HepG2 (cell line): ENCODE measurements at regions not wholly inside any gene's neighbourhood (a gene's known extent, or its start where the extent isn't known, plus 50 kb on each side); places are given as distances from the start of the nearest gene placed in this dataset.

Source experiments
- ATAC-seq: fragments of 200-7000 bp; cut with Tn5 transposase; 3 replicates; pipeline ENCODE4 v1.9.1; 2020; ENCODE audit warnings: mild to moderate bottlenecking, moderate library complexity
- BruUV-seq: library from RNA; stranded (reverse); fragments of 400-500 nt; replicated peaks from 2 replicates; lab custom pipeline; 2021; lab: Mats Ljungman, UMichigan
- CTCF ChIA-PET: fragments of 300-600 bp; formaldehyde crosslinking; extraction: SDS; loops from one replicate; lab custom pipeline; 2021; ENCODE audit warnings: low total read pairs, inconsistent platforms, low intra/inter-chr PET ratio; lab: Yijun Ruan, JAX
- POLR2A ChIA-PET: fragments of 350-600 bp; sonication (Branson Sonifier 250); formaldehyde crosslinking; loops from one replicate; lab custom pipeline; 2020; ENCODE audit warnings: antibody characterized with exemption, inconsistent platforms; lab: Yijun Ruan, JAX
- DNase-seq: peaks from one replicate; pipeline ENCODE4 v3.0.0-alpha.2; 2015; ENCODE audit warnings: low spot score
- FAIRE-seq: peaks from 3 replicates; lab custom pipeline; 2011; peaks lifted over from hg19 to GRCh38; lab: Jason Lieb, UNC
- H2AFZ ChIP-seq: one replicate; pipeline ENCODE4 v1.6.1; 2011; ENCODE audit warnings: low read length, inconsistent platforms
- H3K27ac ChIP-seq: fragments of 300-600 bp; 3 replicates; pipeline ENCODE4 v1.8.0; 2011; ENCODE audit warnings: mixed run types, mild to moderate bottlenecking, mixed read lengths, low read length, inconsistent platforms; ENCODE audit not compliant: insufficient read depth; ENCODE audit errors: extremely low read length
- H3K27me3 ChIP-seq, 2 experiments: fragments of 200-600 bp in 1 of 2; 2 replicates in 1 of 2; 3 replicates in 1 of 2; pipeline versions ENCODE4 v1.6.0 to v1.8.0; 2011; ENCODE audit warnings: low read length in 2 of 2, mild to moderate bottlenecking in 2 of 2, moderate library complexity in 2 of 2, inconsistent platforms in 1 of 2; ENCODE audit not compliant: insufficient read depth in 2 of 2, control insufficient read depth in 1 of 2
- H3K36me3 ChIP-seq, 2 experiments: fragments of 200-600 bp in 1 of 2; replicated peaks in 1 of 2; 2 replicates in 1 of 2; 3 replicates in 1 of 2; pipeline versions ENCODE4 v1.5.1 to v1.8.0; 2011; ENCODE audit warnings: low read length in 2 of 2, inconsistent platforms in 1 of 2; ENCODE audit not compliant: insufficient read depth in 2 of 2, control insufficient read depth in 1 of 2
- H3K4me1 ChIP-seq: 2 replicates; pipeline ENCODE4 v1.5.1; 2012; ENCODE audit warnings: low read length, inconsistent platforms; ENCODE audit not compliant: insufficient read depth
- H3K4me2 ChIP-seq: 2 replicates; pipeline ENCODE4 v1.6.0; 2011; ENCODE audit warnings: low read depth, low read length, inconsistent platforms
- H3K4me3 ChIP-seq, 3 experiments: fragments of 200-600 bp in 1 of 3; sonication (generic), shearing (Covaris generic) in 1 of 3; replicated peaks in 1 of 3; 2 replicates each; pipeline ENCODE4 v1.5.1; 2011 to 2016; ENCODE audit warnings: low read length in 3 of 3, inconsistent platforms in 2 of 3, low read depth in 2 of 3, mild to moderate bottlenecking in 2 of 3, control low read depth in 1 of 3, mixed read lengths in 1 of 3; ENCODE audit not compliant: insufficient read depth in 1 of 3
- H3K79me2 ChIP-seq: one replicate; pipeline ENCODE4 v1.6.1; 2011; ENCODE audit warnings: low read length, inconsistent platforms; ENCODE audit not compliant: insufficient read depth
- H3K9ac ChIP-seq: 2 replicates; pipeline ENCODE4 v1.6.0; 2011; ENCODE audit warnings: mild to moderate bottlenecking, low read depth, low read length, inconsistent platforms; ENCODE audit not compliant: insufficient read depth
- H3K9me3 ChIP-seq: 2 replicates; pipeline ENCODE4 v1.5.1; 2012; ENCODE audit warnings: mild to moderate bottlenecking, low read length
- H4K20me1 ChIP-seq: 2 replicates; pipeline ENCODE4 v1.6.0; 2011; ENCODE audit warnings: inconsistent platforms, mild to moderate bottlenecking, low read length, moderate library complexity; ENCODE audit not compliant: insufficient read depth
- DNMT3B ChIP-seq: conservative IDR thresholded peaks from 2 replicates; pipeline ENCODE4 v1.6.1; 2016; ENCODE audit warnings: missing biosample characterization, control low read depth
- HCFC1 ChIP-seq: fragments of 150-350 bp; IDR thresholded peaks from 2 replicates; pipeline ENCODE4 v1.6.1; 2014; ENCODE audit warnings: low read depth, low read length
- KDM1A ChIP-seq: IDR thresholded peaks from 2 replicates; pipeline ENCODE4 v1.6.1; 2016; ENCODE audit warnings: missing compliant biosample characterization
- RCOR2 ChIP-seq: IDR thresholded peaks from 2 replicates; pipeline ENCODE4 v1.6.1; 2016; ENCODE audit warnings: missing biosample characterization, missing genetic modification reagents
- RFX5 ChIP-seq: IDR thresholded peaks from 2 replicates; pipeline ENCODE4 v1.6.1; 2011; ENCODE audit warnings: low read depth, low read length, improper control_type of control experiment
- SIX4 ChIP-seq: sonication (generic); formaldehyde crosslinking; IDR thresholded peaks from 2 replicates; pipeline ENCODE4 v1.4.0; 2020; ENCODE audit warnings: missing genetic modification reagents
- SRY ChIP-seq: sonication (generic); formaldehyde crosslinking; IDR thresholded peaks from 2 replicates; pipeline ENCODE4 v1.8.0; 2022; ENCODE audit warnings: mild to moderate bottlenecking, missing genetic modification reagents
- STAT5B ChIP-seq: sonication (generic); formaldehyde crosslinking; IDR thresholded peaks from 2 replicates; pipeline ENCODE4 v1.4.0; 2020; ENCODE audit warnings: missing genetic modification reagents
- THAP11 ChIP-seq: IDR thresholded peaks from 2 replicates; pipeline ENCODE4 v1.6.1; 2016; ENCODE audit warnings: missing biosample characterization, missing genetic modification reagents
- ZNF703 ChIP-seq: sonication (generic); formaldehyde crosslinking; IDR thresholded peaks from 2 replicates; pipeline ENCODE4 v1.5.1; 2020; ENCODE audit warnings: missing genetic modification reagents, mild to moderate bottlenecking, moderate library complexity, borderline replicate concordance
- ZNF816 ChIP-seq: sonication (generic); formaldehyde crosslinking; IDR thresholded peaks from 2 replicates; pipeline ENCODE4 v1.8.0; 2022; ENCODE audit warnings: missing genetic modification reagents, mild to moderate bottlenecking, borderline replicate concordance
- ZNF841 ChIP-seq: sonication (generic); formaldehyde crosslinking; IDR thresholded peaks from 2 replicates; pipeline ENCODE4 v1.8.1; 2023; ENCODE audit warnings: missing genetic modification reagents, borderline replicate concordance
- ZSCAN31 ChIP-seq: sonication (generic); formaldehyde crosslinking; IDR thresholded peaks from 2 replicates; pipeline ENCODE4 v1.5.0; 2020; ENCODE audit warnings: low read depth, mild to moderate bottlenecking, missing genetic modification reagents
- ZZZ3 ChIP-seq: sonication (generic); formaldehyde crosslinking; IDR thresholded peaks from 2 replicates; pipeline ENCODE4 v1.4.0; 2020; ENCODE audit warnings: missing genetic modification reagents, mild to moderate bottlenecking, borderline replicate concordance
- WGBS: methylation state at CpG from one replicate; pipeline ENCODE4 v1.1.6; 2017; ENCODE audit warnings: low lambda C conversion rate; 5-methylcytosine and 5-hydroxymethylcytosine counted together
- in situ Hi-C: cut with HindIII; loops from 2 replicates; pipeline ENCODE4 v1.10.0; 2017; ENCODE audit warnings: low pct_unique_long_range_greater_than_20kb; ENCODE audit not compliant: extremely low pct_ligation_motif_present
- intact Hi-C: fragments of 100-400 bp; cut with micrococcal nuclease; formaldehyde crosslinking; loops from one replicate; pipeline ENCODE4 v1.10.0; 2022; ENCODE audit not compliant: unreplicated experiment
- TF ChIP-seq, protein P1 (sequence below): sonication (generic); formaldehyde crosslinking; IDR thresholded peaks from 2 replicates; pipeline ENCODE4 v1.8.0; 2022; ENCODE audit warnings: low read depth, missing genetic modification reagents
- TF ChIP-seq, protein P2 (sequence below): sonication (generic); formaldehyde crosslinking; IDR thresholded peaks from 2 replicates; pipeline ENCODE4 v1.8.0; 2022; ENCODE audit warnings: mild to moderate bottlenecking, missing genetic modification reagents

DNA sequence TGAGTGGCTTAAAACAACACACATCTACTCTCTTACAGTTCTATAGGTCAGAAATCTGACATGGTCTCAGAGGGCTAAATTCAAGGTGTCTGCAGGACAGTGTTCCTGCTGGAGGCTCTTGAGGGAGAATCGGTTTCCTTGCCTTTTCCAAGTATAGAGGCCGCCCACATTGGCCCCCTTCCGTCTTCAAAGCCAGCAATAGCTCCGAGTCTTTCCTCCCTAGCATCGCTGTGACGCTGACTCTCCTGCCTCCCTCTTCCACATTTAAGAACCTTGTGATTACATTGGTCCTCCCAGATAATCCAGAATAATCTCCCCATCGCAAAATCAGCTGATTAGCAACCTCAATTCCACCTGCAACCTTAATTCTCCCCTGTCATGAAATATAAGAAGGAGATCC lies 81.3 kb upstream of the IER5L start:
- Histone ChIP-seq H3K36me3 (no peaks in the 10 kb centered on the region), H3K79me2 (no peaks in the 10 kb centered on the region), H3K27ac (no peak overlapping the region), H3K4me2 (no peak overlapping the region), H3K4me3 (no peak overlapping the region), H2AFZ (no peak overlapping the region), H3K9me3 (no peaks in the 10 kb centered on the region), H3K9ac (no peak overlapping the region), H3K27me3 (peaks cover 3 to 80% of the 10 kb centered on the region in 2 experiments; a peak in 4 of 5 replicates), H4K20me1 (no peaks in the 10 kb centered on the region), H3K4me1 (peaks cover 3% of the 10 kb centered on the region)
- ATAC-seq (no peak), FAIRE-seq (no peak), DNase-seq (no peak)
- BruUV-seq, result no TSS peak
- intact Hi-C loops, result loop anchor here (10.0 kb wide), 1 partner anchor 85 kb away; no protein-coding TSS in a partner anchor
- POLR2A ChIA-PET, result no interaction called here
- no peak for TF ChIP-seq KDM1A (CRISPR knock-in tag)
- no peak for TF ChIP-seq DNMT3B
- no peak for TF ChIP-seq SRY
- no peak for TF ChIP-seq RFX5
- no peak for TF ChIP-seq HCFC1
- TF ChIP-seq, protein P1, sequence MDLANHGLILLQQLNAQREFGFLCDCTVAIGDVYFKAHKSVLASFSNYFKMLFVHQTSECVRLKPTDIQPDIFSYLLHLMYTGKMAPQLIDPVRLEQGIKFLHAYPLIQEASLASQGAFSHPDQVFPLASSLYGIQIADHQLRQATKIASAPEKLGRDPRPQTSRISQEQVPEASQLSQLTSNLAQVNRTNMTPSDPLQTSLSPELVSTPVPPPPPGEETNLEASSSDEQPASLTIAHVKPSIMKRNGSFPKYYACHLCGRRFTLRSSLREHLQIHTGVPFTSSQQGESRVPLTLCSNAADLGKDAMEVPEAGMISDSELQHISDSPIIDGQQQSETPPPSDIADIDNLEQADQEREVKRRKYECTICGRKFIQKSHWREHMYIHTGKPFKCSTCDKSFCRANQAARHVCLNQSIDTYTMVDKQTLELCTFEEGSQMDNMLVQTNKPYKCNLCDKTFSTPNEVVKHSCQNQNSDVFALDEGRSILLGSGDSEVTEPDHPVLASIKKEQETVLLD (CRISPR knock-in tag), result no peak
- TF ChIP-seq RCOR2 (CRISPR knock-in tag), result no peak
- no peak for TF ChIP-seq ZNF703 (CRISPR knock-in tag)
- TF ChIP-seq, protein P2, sequence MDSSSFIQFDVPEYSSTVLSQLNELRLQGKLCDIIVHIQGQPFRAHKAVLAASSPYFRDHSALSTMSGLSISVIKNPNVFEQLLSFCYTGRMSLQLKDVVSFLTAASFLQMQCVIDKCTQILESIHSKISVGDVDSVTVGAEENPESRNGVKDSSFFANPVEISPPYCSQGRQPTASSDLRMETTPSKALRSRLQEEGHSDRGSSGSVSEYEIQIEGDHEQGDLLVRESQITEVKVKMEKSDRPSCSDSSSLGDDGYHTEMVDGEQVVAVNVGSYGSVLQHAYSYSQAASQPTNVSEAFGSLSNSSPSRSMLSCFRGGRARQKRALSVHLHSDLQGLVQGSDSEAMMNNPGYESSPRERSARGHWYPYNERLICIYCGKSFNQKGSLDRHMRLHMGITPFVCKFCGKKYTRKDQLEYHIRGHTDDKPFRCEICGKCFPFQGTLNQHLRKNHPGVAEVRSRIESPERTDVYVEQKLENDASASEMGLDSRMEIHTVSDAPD (CRISPR knock-in tag), result no peak
- no peak for TF ChIP-seq ZNF841 (CRISPR knock-in tag)
- no peak for TF ChIP-seq THAP11 (CRISPR knock-in tag)
- no peak for TF ChIP-seq STAT5B (CRISPR knock-in tag)
- TF ChIP-seq ZNF816 (CRISPR knock-in tag), result no peak
- no peak for TF ChIP-seq SIX4 (CRISPR knock-in tag)
- no peak for TF ChIP-seq ZSCAN31 (CRISPR knock-in tag)
- no peak for TF ChIP-seq ZZZ3 (CRISPR knock-in tag)
- CTCF ChIA-PET, result no interaction called here
- in situ Hi-C loops, result no loop called here
- WGBS, result 49% methylated on average over 7 of the region's 7 CpGs
